HCT116 (cell line): ENCODE measurements at regions not wholly inside any gene's neighbourhood (a gene's known extent, or its start where the extent isn't known, plus 50 kb on each side); places are given as distances from the start of the nearest gene placed in this dataset.

Experiments used
- ATAC-seq: fragments of 200-7000 bp; cut with Tn5 transposase; 2 replicates; pipeline ENCODE4 v1.9.1; 2020; ENCODE audit warnings: mild to moderate bottlenecking, moderate library complexity
- BruUV-seq: library from RNA; stranded (reverse); fragments of 400-500 nt; replicated peaks from 2 replicates; lab custom pipeline; 2021; lab: Mats Ljungman, UMichigan
- CTCF ChIA-PET: fragments of 300-600 bp; sonication (Branson Sonifier 250); formaldehyde crosslinking; loops from one replicate; lab custom pipeline; 2021; ENCODE audit warnings: antibody characterized with exemption; lab: Charles Lee
- POLR2A ChIA-PET: fragments of 300-600, 350-600 bp; sonication (Branson Sonifier 250); formaldehyde crosslinking; loops from one replicate; lab custom pipeline; 2021; ENCODE audit warnings: antibody characterized with exemption; lab: Charles Lee
- RAD21 ChIA-PET, 2 experiments: fragments of 300-600 bp; sonication (Branson Sonifier 250); formaldehyde crosslinking; loops; one replicate each; lab custom pipeline; 2023; ENCODE audit warnings: low total read pairs in 2 of 2; ENCODE audit not compliant: uncharacterized antibody in 2 of 2, unreplicated experiment in 2 of 2, low non-redundant PET in 1 of 2; lab: Charles Lee
- DNase-seq: peaks from one replicate; pipeline ENCODE4 v3.0.0-alpha.2; 2010; ENCODE audit warnings: low read depth, low spot score
- H2AFZ ChIP-seq: fragments of 200-600 bp; shearing (Covaris generic), sonication (generic); 2 replicates; pipeline ENCODE4 v1.6.1; 2017; ENCODE audit warnings: low read depth, mixed run types, mixed read lengths, antibody characterized with exemption, low read length; ENCODE audit not compliant: poor library complexity, severe bottlenecking
- H3K27ac ChIP-seq: 2 replicates; pipeline ENCODE4 v1.5.1; 2012; ENCODE audit warnings: low read depth, low read length
- H3K27me3 ChIP-seq: fragments of 200-600 bp; sonication (generic); 2 replicates; pipeline ENCODE4 v1.6.1; 2016; ENCODE audit warnings: mixed run types, low read length, mixed read lengths; ENCODE audit not compliant: insufficient read depth
- H3K36me3 ChIP-seq, 2 experiments: fragments of 200-500 bp in 1 of 2; fragments of 200-600 bp in 1 of 2; sonication (Bioruptor generic) in 1 of 2; sonication (generic) in 1 of 2; 2 replicates each; pipeline versions ENCODE4 v1.5.1 to v1.6.1; 2014 to 2016; ENCODE audit warnings: low read length in 2 of 2, inconsistent platforms in 1 of 2, mixed read lengths in 1 of 2, mixed run types in 1 of 2; ENCODE audit not compliant: insufficient read depth in 2 of 2, control insufficient read depth in 1 of 2
- H3K4me1 ChIP-seq, 2 experiments: fragments of 200-600 bp in 1 of 2; sonication (generic) in 1 of 2; 2 replicates each; pipeline versions ENCODE4 v1.5.1 to v1.6.1; 2012 to 2017; ENCODE audit warnings: low read length in 2 of 2, inconsistent platforms in 1 of 2, mild to moderate bottlenecking in 1 of 2, mixed read lengths in 1 of 2, mixed run types in 1 of 2, moderate library complexity in 1 of 2; ENCODE audit not compliant: insufficient read depth in 2 of 2, control insufficient read depth in 1 of 2
- H3K4me2 ChIP-seq: fragments of 200-600 bp; sonication (generic); 2 replicates; pipeline ENCODE4 v1.6.1; 2017; ENCODE audit warnings: mixed run types, low read length, mixed read lengths
- H3K4me3 ChIP-seq, 2 experiments: fragments of 200-600 bp in 1 of 2; sonication (generic) in 1 of 2; replicated peaks in 1 of 2; 2 replicates each; pipeline ENCODE4 v1.5.1; 2011 to 2016; ENCODE audit warnings: low read length in 2 of 2, control low read depth in 1 of 2, low read depth in 1 of 2, mild to moderate bottlenecking in 1 of 2, mixed read lengths in 1 of 2, mixed run types in 1 of 2
- H3K79me2 ChIP-seq: fragments of 200-600 bp; sonication (generic); 2 replicates; pipeline ENCODE4 v1.6.1; 2017; ENCODE audit warnings: mild to moderate bottlenecking, mixed run types, low read length, moderate library complexity, mixed read lengths; ENCODE audit not compliant: insufficient read depth
- H3K9ac ChIP-seq: fragments of 200-600 bp; sonication (generic); 2 replicates; pipeline ENCODE4 v1.6.1; 2016; ENCODE audit warnings: low read length, mixed read lengths
- H3K9me2 ChIP-seq: fragments of 200-600 bp; sonication (generic), shearing (Covaris generic); 2 replicates; pipeline ENCODE4 v1.6.1; 2017; ENCODE audit warnings: mixed run types, mild to moderate bottlenecking, moderate library complexity; ENCODE audit not compliant: insufficient read depth
- H3K9me3 ChIP-seq, 2 experiments: fragments of 200-500 bp in 1 of 2; fragments of 200-600 bp in 1 of 2; sonication (Bioruptor generic) in 1 of 2; sonication (generic) in 1 of 2; 2 replicates each; pipeline ENCODE4 v1.6.1; 2014 to 2017; ENCODE audit warnings: low read length in 2 of 2, mixed read lengths in 2 of 2, inconsistent platforms in 1 of 2, low read depth in 1 of 2, mild to moderate bottlenecking in 1 of 2, mixed run types in 1 of 2, moderate library complexity in 1 of 2; ENCODE audit not compliant: control insufficient read depth in 1 of 2, insufficient read depth in 1 of 2
- H4K20me1 ChIP-seq: fragments of 200-600 bp; sonication (generic), shearing (Covaris generic); 2 replicates; pipeline ENCODE4 v1.6.1; 2017; ENCODE audit warnings: mixed run types, mild to moderate bottlenecking, moderate library complexity; ENCODE audit not compliant: insufficient read depth
- EGR1 ChIP-seq: IDR thresholded peaks from 2 replicates; pipeline ENCODE4 v1.6.1; 2012; ENCODE audit warnings: low read depth
- JUND ChIP-seq: IDR thresholded peaks from 2 replicates; pipeline ENCODE4 v1.6.1; 2012
- REST ChIP-seq: IDR thresholded peaks from 2 replicates; pipeline ENCODE4 v1.6.1; 2012; ENCODE audit warnings: low read depth
- SIN3A ChIP-seq: IDR thresholded peaks from 2 replicates; pipeline ENCODE4 v1.6.1; 2012; ENCODE audit warnings: low read depth
- intact Hi-C: fragments of 100-400 bp; cut with micrococcal nuclease; formaldehyde crosslinking; loops from 2 replicates; pipeline ENCODE4 v1.10.0; 2022

GRCh38 chr5:158068964-158069363, 210.0 kb upstream of the CLINT1 start:
- DNase-seq = no peak
- Histone ChIP-seq H3K9ac (no peak overlapping the region), H3K4me3 (no peak overlapping the region), H3K9me3 (no peaks in the 10 kb centered on the region), H3K4me2 (no peak overlapping the region), H3K9me2 (no peaks in the 10 kb centered on the region), H3K4me1 (no peaks in the 10 kb centered on the region), H3K36me3 (no peaks in the 10 kb centered on the region), H4K20me1 (no peaks in the 10 kb centered on the region), H3K27me3 (peaks cover 23% of the 10 kb centered on the region), H2AFZ (no peak overlapping the region), H3K79me2 (no peaks in the 10 kb centered on the region), H3K27ac (no peak overlapping the region)
- RAD21 ChIA-PET = no interaction called here
- no TSS peak for BruUV-seq
- POLR2A ChIA-PET = no interaction called here
- no peak for ATAC-seq
- CTCF ChIA-PET = no interaction called here
- intact Hi-C loops = no loop called here
- no peak for TF ChIP-seq SIN3A
- TF ChIP-seq EGR1 = no peak

- Histone ChIP-seq H3K9me2 (no peaks in the 10 kb centered on the region), H4K20me1 (no peaks in the 10 kb centered on the region), H3K36me3 (no peaks in the 10 kb centered on the region), H3K9ac (no peak overlapping the region), H3K4me1 (no peaks in the 10 kb centered on the region), H3K4me3 (no peak overlapping the region), H3K27ac (no peak overlapping the region), H2AFZ (no peak overlapping the region), H3K4me2 (no peak overlapping the region), H3K27me3 (peaks cover 45% of the 10 kb centered on the region), H3K9me3 (no peaks in the 10 kb centered on the region), H3K79me2 (no peaks in the 10 kb centered on the region)
- CTCF ChIA-PET = no interaction called here
- RAD21 ChIA-PET = no interaction called here
- no peak for DNase-seq
- no peak for TF ChIP-seq JUND
- no peak for TF ChIP-seq REST
- no peak for ATAC-seq
- POLR2A ChIA-PET = no interaction called here
- intact Hi-C loops = no loop called here
- BruUV-seq = no TSS peak
These were observed 207.1 kb upstream of the CLINT1 start for GRCh38 chr5:158066076-158066475.
